Urinary bladder (tissue), 3 donors: ENCODE measurements at regions not wholly inside any gene's neighbourhood (a gene's known extent, or its start where the extent isn't known, plus 50 kb on each side); places are given as distances from the start of the nearest gene placed in this dataset.
"Not testable (repeated sequence)": the region's sequence is repeated elsewhere in the genome, so short reads cannot be mapped to it uniquely, and the experiment has no call there.

Experiments
- DNase-seq: peaks from one replicate; pipeline ENCODE4 v3.0.0-alpha.2; 2015; ENCODE audit errors: extremely low spot score
- H3K27ac ChIP-seq: one replicate; pipeline ENCODE4 v1.5.1; 2013; ENCODE audit warnings: low read depth, mild to moderate bottlenecking, moderate library complexity
- H3K36me3 ChIP-seq: one replicate; pipeline ENCODE4 v1.6.1; 2013; ENCODE audit warnings: mild to moderate bottlenecking, moderate library complexity; ENCODE audit not compliant: insufficient read depth
- H3K4me1 ChIP-seq: one replicate; pipeline ENCODE4 v1.6.1; 2013; ENCODE audit warnings: mild to moderate bottlenecking, moderate library complexity; ENCODE audit not compliant: insufficient read depth
- H3K4me3 ChIP-seq: one replicate; pipeline ENCODE4 v1.5.1; 2013; ENCODE audit warnings: low read depth, low read length
- WGBS: extraction: QIAGEN DNeasy Blood & Tissue Kit; methylation state at CpG from one replicate; pipeline ENCODE4 v1.1.7; 2013; 5-methylcytosine and 5-hydroxymethylcytosine counted together
- donor health status: healthy with polysubstance abuse.
- donor health status: healthy.

GRCh38 chr18:49685231-49685942 is 123.5 kb downstream of the LIPG start:
- WGBS = 55% methylated on average over 6 of the region's 6 CpGs
- DNase-seq = no peak
- Histone ChIP-seq H3K4me1 (no peaks in the 10 kb centered on the region), H3K27ac (no peak overlapping the region), H3K4me3 (no peak overlapping the region), H3K36me3 (no peaks in the 10 kb centered on the region)

- not testable (repeated sequence) for H3K27ac ChIP-seq, H3K36me3 ChIP-seq, H3K4me1 ChIP-seq, H3K4me3 ChIP-seq, DNase-seq
- WGBS = 97% methylated on average over 3 of the region's 3 CpGs
Observed at GRCh38 chr18:49682803-49683190, 120.9 kb downstream of the LIPG start.

GRCh38 chr18:49682173-49682802 is 120.4 kb downstream of the LIPG start:
- Histone ChIP-seq H3K4me1 (peaks cover under 1% of the 10 kb centered on the region), H3K4me3 (no peak overlapping the region), H3K27ac (no peak overlapping the region), H3K36me3 (no peaks in the 10 kb centered on the region)
- no peak for DNase-seq
- 70% methylated on average over 8 of the region's 8 CpGs for WGBS

- no peak overlapping the region for H3K4me3 ChIP-seq
- no peak overlapping the region for H3K27ac ChIP-seq
- no peak for DNase-seq
- peaks cover 1% of the 10 kb centered on the region for H3K4me1 ChIP-seq
- 68% methylated on average over 4 of the region's 4 CpGs for WGBS
- H3K36me3 ChIP-seq = no peaks in the 10 kb centered on the region
Observed at GRCh38 chr18:49681387-49681786, 119.5 kb downstream of the LIPG start.

- no peak overlapping the region for H3K27ac ChIP-seq
- DNase-seq = no peak
- 77% methylated on average over 3 of the region's 3 CpGs for WGBS
Observed at GRCh38 chr18:49678440-49678839, 116.6 kb downstream of the LIPG start.

GRCh38 chr18:49677762-49678413 is 116.0 kb downstream of the LIPG start:
- WGBS = 88% methylated on average over 10 of the region's 10 CpGs
- Histone ChIP-seq H3K36me3 (no peaks in the 10 kb centered on the region), H3K4me1 (peaks cover 1% of the 10 kb centered on the region), H3K4me3 (no peak overlapping the region), H3K27ac (no peak overlapping the region)
- DNase-seq = no peak

More at GRCh38 chr18:49678440-49678839, 116.6 kb downstream of the LIPG start:
- Histone ChIP-seq H3K4me1 (peaks cover 1% of the 10 kb centered on the region), H3K36me3 (no peaks in the 10 kb centered on the region), H3K4me3 (no peak overlapping the region)

GRCh38 chr18:49677081-49677480 is 115.2 kb downstream of the LIPG start:
- 77% methylated on average over 4 of the region's 4 CpGs for WGBS
- peaks cover 1% of the 10 kb centered on the region for H3K4me1 ChIP-seq
- no peak for DNase-seq
- H3K4me3 ChIP-seq = no peak overlapping the region
- H3K36me3 ChIP-seq = no peaks in the 10 kb centered on the region
- H3K27ac ChIP-seq = no peak overlapping the region

GRCh38 chr18:49673281-49673680 is 111.4 kb downstream of the LIPG start:
- Histone ChIP-seq H3K27ac (no peak overlapping the region), H3K4me3 (no peak overlapping the region), H3K36me3 (no peaks in the 10 kb centered on the region), H3K4me1 (peaks cover 1% of the 10 kb centered on the region)
- no peak for DNase-seq
- 90% methylated on average over 5 of the region's 5 CpGs for WGBS

GRCh38 chr18:49672853-49673252 is 111.0 kb downstream of the LIPG start:
- no peak for DNase-seq
- Histone ChIP-seq H3K4me3 (no peak overlapping the region), H3K27ac (no peak overlapping the region), H3K4me1 (peaks cover 1% of the 10 kb centered on the region), H3K36me3 (no peaks in the 10 kb centered on the region)
- 96% methylated on average over 1 of the region's 1 CpG for WGBS

- Histone ChIP-seq H3K27ac (no peak overlapping the region), H3K4me3 (no peak overlapping the region), H3K36me3 (no peaks in the 10 kb centered on the region), H3K4me1 (no peaks in the 10 kb centered on the region)
- DNase-seq = no peak
- WGBS = 73% methylated on average over 5 of the region's 5 CpGs
Observed at GRCh38 chr18:49669403-49669802, 107.5 kb downstream of the LIPG start.

- H3K4me3 ChIP-seq = no peak overlapping the region
- H3K4me1 ChIP-seq = no peaks in the 10 kb centered on the region
- H3K27ac ChIP-seq = no peak overlapping the region
- DNase-seq = peak; percentile 82
- WGBS = 28% methylated on average over 8 of the region's 8 CpGs
- H3K36me3 ChIP-seq = no peaks in the 10 kb centered on the region
Observed at GRCh38 chr18:49668574-49669275, 106.9 kb downstream of the LIPG start.

GRCh38 chr18:49667462-49667861 is 105.6 kb downstream of the LIPG start:
- DNase-seq = no peak
- Histone ChIP-seq H3K36me3 (no peaks in the 10 kb centered on the region), H3K4me3 (no peak overlapping the region), H3K4me1 (no peaks in the 10 kb centered on the region), H3K27ac (no peak overlapping the region)
- 89% methylated on average over 6 of the region's 6 CpGs for WGBS

- WGBS = 36% methylated on average over 4 of the region's 4 CpGs
- H3K4me1 ChIP-seq = no peaks in the 10 kb centered on the region
- H3K27ac ChIP-seq = no peak overlapping the region
- H3K36me3 ChIP-seq = no peaks in the 10 kb centered on the region
- no peak for DNase-seq
- H3K4me3 ChIP-seq = no peak overlapping the region
Observed at GRCh38 chr18:49666045-49666775, 104.4 kb downstream of the LIPG start.
